Spleen (tissue), 7 donors: ENCODE measurements at regions not wholly inside any gene's neighbourhood (a gene's known extent, or its start where the extent isn't known, plus 50 kb on each side); places are given as distances from the start of the nearest gene placed in this dataset.

Experiments
- POLR2AphosphoS5 ChIP-seq, 3 donors: sonication (generic); formaldehyde crosslinking; IDR thresholded peaks; one replicate each; pipeline ENCODE4 v1.5.1; 2017; ENCODE audit warnings: antibody characterized with exemption in 3 of 3
- TF ChIP-seq, protein P1 (sequence below), 11 experiments: fragments of 200-600 bp in 7 of 11; fragments of 450-650 bp in 4 of 11; sonication (generic) in 4 of 11; IDR thresholded peaks in 8 of 11; conservative IDR thresholded peaks in 3 of 11; 1 replicate in 7 of 11; 2 replicates in 4 of 11; pipeline versions ENCODE4 v1.4.0 to v1.8.0; 2016 to 2021; ENCODE audit warnings: antibody characterized with exemption in 11 of 11, inconsistent platforms in 4 of 11, mild to moderate bottlenecking in 1 of 11
- donor health status: DM: no; HTN: no; CAD: no; lungs with moderate emphysema.
- donor health status: DM: no; HTN: no; CAD: no.
- donor health status: DM: no; HTN: no; CAD: no.

DNA sequence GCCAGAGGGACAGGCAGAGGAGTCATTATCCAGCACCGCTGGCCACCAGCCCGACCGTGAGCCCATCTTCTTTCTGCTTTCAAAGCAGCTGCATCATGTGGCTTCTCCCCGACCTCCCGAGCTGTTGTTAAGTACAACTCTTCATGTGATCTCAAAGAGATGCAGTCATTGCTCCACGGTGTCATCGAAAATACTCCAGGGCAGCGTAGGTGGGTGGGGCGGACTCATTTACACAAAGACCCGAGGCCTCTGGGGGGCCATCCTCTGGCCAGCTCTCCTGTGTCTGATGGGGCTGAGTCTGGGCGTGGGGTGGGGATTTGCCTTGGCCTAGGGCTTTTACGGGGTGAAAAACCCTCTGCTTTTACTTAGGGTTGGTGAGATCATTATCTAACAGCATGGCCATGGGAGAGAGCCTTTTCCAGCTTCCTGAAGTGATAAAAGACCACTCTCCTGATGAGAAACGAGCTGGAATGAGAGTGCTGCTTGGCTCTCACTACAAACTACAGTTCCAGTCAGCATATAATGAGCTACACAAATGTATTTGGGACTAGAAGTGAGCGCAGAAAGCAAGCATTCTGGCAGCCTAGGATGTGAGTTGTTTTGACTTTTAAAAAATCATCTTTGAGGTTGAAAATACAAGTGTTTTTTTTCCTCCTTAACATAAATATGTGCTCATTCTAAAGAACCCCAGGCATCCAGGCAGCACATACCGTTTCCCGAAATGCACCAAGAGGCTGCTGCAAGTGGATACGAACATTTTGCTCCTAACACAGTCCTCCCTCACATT is 165.0 kb downstream of the RHOU start:
- TF ChIP-seq, protein P1, sequence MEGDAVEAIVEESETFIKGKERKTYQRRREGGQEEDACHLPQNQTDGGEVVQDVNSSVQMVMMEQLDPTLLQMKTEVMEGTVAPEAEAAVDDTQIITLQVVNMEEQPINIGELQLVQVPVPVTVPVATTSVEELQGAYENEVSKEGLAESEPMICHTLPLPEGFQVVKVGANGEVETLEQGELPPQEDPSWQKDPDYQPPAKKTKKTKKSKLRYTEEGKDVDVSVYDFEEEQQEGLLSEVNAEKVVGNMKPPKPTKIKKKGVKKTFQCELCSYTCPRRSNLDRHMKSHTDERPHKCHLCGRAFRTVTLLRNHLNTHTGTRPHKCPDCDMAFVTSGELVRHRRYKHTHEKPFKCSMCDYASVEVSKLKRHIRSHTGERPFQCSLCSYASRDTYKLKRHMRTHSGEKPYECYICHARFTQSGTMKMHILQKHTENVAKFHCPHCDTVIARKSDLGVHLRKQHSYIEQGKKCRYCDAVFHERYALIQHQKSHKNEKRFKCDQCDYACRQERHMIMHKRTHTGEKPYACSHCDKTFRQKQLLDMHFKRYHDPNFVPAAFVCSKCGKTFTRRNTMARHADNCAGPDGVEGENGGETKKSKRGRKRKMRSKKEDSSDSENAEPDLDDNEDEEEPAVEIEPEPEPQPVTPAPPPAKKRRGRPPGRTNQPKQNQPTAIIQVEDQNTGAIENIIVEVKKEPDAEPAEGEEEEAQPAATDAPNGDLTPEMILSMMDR (IDR thresholded peaks at IDR 0.05 in 8 of 11, conservative IDR thresholded peaks at IDR 0.05 in 3 of 11), result no peak
- no peak for TF ChIP-seq POLR2AphosphoS5 (IDR thresholded peaks at IDR 0.05)
